HUDEP-2 (cell line): ENCODE measurements at regions not wholly inside any gene's neighbourhood (a gene's known extent, or its start where the extent isn't known, plus 50 kb on each side); places are given as distances from the start of the nearest gene placed in this dataset.

ENCODE experiments used
- DNase-seq, 76 experiments: peaks; one replicate each; lab custom pipeline; 2025; ENCODE audit not compliant: unreplicated experiment in 76 of 76; lab: John Stamatoyannopoulos, UW

GRCh38 chr2:19687017-19687659 lies 214.6 kb downstream of the TTC32 start:
- no peak for DNase-seq

GRCh38 chr2:19686439-19686838 lies 215.3 kb downstream of the TTC32 start:
- DNase-seq = no peak

- DNase-seq = no peak
These were observed 216.1 kb downstream of the TTC32 start for GRCh38 chr2:19685731-19686130.

- no peak for DNase-seq
These were observed 217.3 kb downstream of the TTC32 start for GRCh38 chr2:19684516-19684915.

- no peak for DNase-seq
These were observed 218.2 kb downstream of the TTC32 start for GRCh38 chr2:19683556-19683955.

GRCh38 chr2:19682493-19682892 lies 219.3 kb downstream of the TTC32 start:
- DNase-seq = no peak

- no peak for DNase-seq
These were observed 223.8 kb downstream of the TTC32 start for GRCh38 chr2:19677825-19678518.

- DNase-seq = no peak
These were observed 224.5 kb downstream of the TTC32 start for GRCh38 chr2:19677215-19677777.

- peak in 3 of 76 experiments; percentile 4 to 7 (median 7) for DNase-seq
These were observed 225.0 kb downstream of the TTC32 start for GRCh38 chr2:19676770-19677169.

GRCh38 chr2:19675856-19676460 lies 225.8 kb downstream of the TTC32 start:
- no peak for DNase-seq

- DNase-seq = no peak
These were observed 226.7 kb downstream of the TTC32 start for GRCh38 chr2:19675003-19675629.

- DNase-seq = no peak
These were observed 227.5 kb downstream of the TTC32 start for GRCh38 chr2:19674051-19675002.

GRCh38 chr2:19673213-19673791 lies 228.5 kb downstream of the TTC32 start:
- no peak for DNase-seq

- DNase-seq = no peak
These were observed 229.9 kb downstream of the TTC32 start for GRCh38 chr2:19671916-19672315.

- DNase-seq = no peak
These were observed 230.5 kb downstream of the TTC32 start for GRCh38 chr2:19671311-19671710.

GRCh38 chr2:19670303-19670702 lies 231.5 kb downstream of the TTC32 start:
- no peak for DNase-seq

- no peak for DNase-seq
These were observed 232.2 kb downstream of the TTC32 start for GRCh38 chr2:19669559-19669958.

GRCh38 chr2:19669126-19669525 lies 232.7 kb downstream of the TTC32 start:
- DNase-seq = no peak

GRCh38 chr2:19667536-19667949 lies 234.2 kb downstream of the TTC32 start:
- no peak for DNase-seq

- no peak for DNase-seq
These were observed 234.7 kb downstream of the TTC32 start for GRCh38 chr2:19667085-19667484.
